Stimulated activated CD8-positive, alpha-beta memory T cell treated with anti-CD3 and anti-CD28 coated beads, Interleukin-12 subunit alpha, Interleukin-12 subunit beta, amount 100 ng/mL, for 24 hours (primary cell): ENCODE measurements at regions not wholly inside any gene's neighbourhood (a gene's known extent, or its start where the extent isn't known, plus 50 kb on each side); places are given as distances from the start of the nearest gene placed in this dataset.

ENCODE experiments used
- DNase-seq: peaks from one replicate; pipeline ENCODE4 v3.0.0-alpha.2; 2020; ENCODE audit errors: extremely low read depth

DNA sequence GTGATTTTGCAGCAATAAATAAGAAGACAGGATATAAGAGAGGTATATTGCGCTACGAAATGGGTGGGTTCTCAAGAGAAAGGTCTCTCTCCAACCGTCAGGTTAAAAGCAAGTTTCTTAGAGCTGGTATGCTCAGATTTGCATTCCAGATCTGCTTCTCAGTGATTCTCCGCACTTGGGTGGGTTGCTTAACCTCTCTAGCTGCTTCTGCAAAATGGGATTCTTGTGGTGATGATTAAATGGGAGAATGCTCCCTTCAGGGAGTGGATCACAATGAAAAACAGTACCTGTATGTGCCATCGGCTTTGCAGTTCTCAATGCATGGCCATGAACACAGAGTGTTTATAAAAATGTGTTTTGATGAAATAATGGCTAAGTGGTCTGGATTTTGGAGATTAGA is 477.7 kb downstream of the TNS1 start:
- DNase-seq = no peak

DNA sequence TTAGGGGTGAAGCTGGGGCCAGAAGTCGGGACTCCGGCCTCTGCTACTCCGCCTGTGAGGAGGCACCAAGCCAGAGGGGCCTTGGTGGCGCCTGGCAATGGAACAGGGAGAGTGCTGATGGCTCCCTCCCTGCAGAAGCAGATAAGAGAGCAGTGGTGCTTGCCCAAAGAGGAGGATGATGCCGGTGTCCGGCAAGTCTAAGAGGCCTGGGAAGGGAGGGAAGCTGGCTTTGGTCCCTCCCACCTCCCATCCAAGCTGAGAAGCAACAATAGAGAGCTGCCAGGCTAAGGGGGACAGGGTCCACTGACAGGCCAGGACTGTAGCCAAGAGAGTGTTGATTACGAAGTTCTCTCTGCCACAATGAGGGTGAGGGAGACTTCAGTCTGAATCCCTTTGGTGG is 479.5 kb downstream of the TNS1 start:
- no peak for DNase-seq

DNA sequence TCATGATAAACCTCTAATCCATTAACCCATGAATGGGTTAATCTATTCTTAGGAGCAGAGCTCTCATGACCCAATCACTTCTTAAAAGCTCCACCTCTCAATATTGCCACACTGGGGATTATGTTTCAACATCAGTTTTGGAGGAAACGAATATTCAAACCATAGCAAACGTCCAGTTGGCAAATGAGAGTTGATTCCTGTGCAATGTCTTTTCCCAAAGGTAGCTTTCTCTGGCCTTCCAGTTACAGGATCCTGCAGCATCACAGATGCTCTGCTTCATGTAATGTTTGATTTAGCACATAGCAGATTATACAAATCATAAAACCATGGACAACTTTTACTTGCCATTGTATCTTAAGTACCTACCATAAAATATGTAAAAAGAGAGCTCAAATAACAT is 481.0 kb downstream of the TNS1 start:
- no peak for DNase-seq

DNA sequence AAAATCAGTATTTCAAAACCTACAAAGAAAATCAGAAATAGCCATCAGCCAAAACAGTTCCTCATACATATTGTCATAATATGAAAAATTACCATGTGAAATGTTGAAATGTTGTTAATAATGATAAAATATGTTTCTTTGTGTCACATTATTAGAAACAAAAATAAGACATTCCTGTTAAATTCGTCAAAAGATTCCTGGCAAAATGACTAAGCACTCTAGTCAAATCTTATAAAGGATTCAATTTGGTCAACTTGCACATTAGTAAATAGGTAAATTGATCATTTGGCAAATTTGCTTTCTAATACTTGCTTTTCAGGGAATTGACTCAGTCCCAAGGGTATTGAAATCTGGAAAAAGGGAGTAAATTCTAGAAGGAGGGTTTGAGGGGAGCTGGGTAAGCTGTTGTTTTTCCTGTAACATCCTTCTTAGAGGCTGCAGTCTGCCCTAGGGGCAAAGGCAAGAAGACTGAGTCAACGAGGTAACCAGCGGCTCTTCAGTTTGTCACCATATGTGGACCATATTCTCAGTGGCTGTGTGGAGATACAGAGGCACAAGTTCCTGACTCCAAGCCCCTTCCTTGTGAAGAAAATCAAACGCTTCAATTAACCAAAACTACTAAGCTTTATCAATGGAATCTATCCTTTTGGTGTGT is 482.3 kb downstream of the TNS1 start:
- DNase-seq = no peak

DNA sequence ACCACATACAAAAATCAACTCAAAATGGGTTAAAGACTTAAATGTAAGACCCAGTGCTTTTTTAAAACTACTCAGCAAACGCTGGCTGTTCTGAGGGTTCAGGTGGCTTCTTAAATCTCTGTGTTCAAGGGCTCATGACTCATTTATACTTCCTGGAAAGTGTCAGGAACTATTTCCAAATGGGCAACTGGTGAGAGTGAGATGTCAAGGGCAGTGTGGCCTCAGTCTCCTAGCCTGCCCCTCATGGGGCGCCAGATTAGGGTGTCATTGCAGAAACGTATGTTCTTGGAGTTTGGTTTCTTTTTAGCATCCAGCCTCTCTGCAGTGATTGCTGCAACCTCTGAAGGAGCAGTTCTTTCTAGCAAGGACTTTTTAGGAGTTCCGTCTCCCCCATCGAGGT is 485.4 kb downstream of the TNS1 start:
- no peak for DNase-seq

DNA sequence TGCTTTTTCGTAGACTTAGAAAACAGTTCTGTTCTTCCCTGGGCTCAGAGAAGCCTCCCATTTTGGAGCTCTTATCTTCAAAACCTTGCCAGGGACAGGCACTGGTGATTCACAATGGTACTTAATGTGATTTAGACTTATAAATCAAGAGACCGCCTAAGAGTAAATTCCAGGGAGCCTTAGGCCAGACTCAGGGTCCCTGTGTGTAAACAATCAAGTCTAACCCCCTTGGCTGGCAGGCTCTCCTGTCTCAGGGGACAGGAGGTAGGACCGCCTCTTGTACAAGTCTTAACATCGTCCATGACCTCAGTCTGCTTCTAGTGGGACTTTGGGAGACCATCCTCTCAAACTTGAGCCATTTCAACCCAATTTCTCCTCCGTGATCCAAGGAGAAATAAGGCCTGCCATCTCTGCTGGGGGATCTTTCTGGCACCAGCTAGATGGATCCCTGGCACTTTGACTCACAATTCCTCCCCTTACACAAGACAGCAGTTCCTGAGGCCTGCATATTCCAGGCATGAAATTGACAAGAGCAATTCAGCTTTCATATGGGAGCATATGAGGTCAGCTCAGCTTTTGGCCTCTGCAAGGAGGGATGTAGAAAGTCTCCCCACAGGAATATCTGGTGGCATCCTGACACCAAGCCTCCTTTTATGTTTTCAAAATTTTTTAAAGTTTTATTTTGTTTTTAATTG is 487.0 kb downstream of the TNS1 start:
- no peak for DNase-seq

DNA sequence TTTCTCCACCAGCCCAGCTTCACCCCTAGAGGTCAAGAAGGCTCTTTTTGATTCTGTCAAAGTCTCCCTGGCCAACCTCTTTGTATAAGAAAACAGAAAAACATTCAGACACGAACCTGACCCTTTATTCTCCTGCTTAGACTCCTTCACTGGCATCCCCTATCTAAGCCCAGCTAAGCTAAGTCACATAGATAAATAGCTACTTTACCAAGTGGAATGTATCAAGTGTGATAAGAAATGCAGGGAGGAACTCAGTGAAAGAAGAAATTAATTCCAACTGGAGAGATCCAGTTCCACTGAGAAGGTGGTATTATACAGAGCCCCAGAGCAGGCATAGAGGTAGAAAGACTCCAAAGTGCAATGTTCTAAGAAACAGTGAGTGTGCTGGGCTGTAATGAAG is 489.5 kb downstream of the TNS1 start:
- no peak for DNase-seq

DNA sequence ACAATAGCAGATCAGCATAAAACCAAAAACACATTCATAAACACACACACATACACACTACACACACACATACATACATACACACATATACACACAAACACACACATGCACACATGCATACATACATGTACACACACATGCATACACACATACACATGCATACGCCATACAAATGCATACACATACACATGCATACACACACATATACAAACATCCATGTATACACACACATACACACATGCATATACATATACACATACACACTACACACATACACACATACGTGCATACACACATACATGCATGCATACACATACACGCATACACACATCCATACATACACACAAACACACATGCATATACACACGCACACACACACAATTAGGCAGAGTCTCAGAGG is 490.1 kb downstream of the TNS1 start:
- DNase-seq = no peak

DNA sequence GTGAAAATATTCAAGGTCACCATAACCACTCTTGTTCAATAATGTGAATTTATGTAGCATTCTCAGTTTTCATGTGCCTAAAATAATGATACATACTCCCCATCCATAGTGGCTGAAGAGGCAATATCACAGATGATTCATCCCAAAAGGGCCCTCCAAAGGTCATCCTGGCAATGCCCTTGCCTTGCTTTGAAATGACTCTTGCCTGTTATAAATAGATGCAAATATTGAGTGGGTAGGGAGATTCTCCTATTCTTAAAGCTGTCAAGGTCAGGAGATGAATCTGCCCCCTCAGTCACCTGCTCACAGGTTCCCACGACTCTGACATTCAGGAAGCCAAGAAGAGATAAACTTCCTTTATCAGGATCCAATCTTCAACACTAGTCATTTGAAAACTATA is 490.5 kb downstream of the TNS1 start:
- no peak for DNase-seq

DNA sequence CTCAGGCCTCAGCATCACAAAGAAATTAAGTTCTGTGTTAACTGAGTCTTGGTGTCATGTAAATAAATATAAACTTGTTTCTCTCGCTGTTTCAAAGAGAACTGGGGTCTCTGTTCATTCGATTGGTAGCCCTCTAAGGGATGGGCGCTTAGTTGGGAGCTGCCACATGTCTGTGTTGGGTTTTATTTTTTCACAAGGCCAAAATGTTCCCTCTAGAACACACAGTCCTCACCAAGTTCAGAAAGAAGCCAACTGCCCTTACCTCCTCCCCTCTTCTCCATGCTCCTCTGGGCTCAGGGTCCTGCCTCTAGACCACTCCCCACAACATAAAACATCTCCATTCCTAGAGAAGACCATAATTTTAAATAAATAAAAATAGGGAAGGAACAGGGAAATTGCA is 490.9 kb downstream of the TNS1 start:
- DNase-seq = no peak

DNA sequence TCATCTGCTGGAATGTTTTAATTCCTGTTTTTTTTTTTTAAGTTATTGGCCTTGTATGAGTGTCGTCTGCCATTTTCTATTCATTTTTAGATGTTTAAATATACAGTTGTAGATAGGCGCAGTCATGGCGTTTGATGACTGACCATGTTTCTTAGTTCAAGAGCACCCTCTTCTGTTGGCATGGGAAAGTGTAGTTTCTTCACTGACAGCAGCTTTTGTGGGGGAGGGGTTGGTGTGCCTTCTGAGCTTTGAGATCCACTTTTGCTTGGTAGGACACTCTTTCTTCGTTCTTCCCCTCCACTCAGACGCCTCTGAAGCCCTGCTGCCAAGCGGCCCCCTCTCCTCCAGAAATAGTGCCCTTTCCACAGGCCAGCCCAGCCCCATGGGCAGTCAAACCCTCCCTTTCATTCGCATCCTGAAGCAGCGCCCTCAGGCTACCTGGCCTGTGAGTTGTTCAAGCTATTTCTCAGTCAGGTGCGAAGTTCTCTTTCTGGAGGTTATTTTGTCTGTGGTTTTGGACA is 492.0 kb downstream of the TNS1 start:
- DNase-seq = no peak

DNA sequence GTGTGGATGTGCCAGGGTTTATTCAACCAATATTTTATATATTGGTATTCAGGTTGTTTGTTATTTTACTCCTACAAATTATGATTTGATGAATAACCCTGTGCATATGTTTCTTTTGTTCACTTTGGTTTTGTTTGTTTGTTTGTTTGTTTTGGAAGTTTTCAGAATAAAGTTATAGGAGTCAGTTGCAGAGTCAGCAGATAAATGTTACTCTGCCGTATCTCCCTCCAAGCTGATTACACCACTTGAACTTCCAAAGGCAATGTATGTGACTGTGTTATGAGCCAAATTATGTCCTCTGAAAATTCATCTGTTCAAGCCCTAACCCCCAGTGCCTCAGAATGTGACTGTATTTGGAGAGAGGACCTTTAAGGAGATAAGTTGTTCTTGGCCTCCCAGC is 497.5 kb downstream of the TNS1 start:
- no peak for DNase-seq

DNA sequence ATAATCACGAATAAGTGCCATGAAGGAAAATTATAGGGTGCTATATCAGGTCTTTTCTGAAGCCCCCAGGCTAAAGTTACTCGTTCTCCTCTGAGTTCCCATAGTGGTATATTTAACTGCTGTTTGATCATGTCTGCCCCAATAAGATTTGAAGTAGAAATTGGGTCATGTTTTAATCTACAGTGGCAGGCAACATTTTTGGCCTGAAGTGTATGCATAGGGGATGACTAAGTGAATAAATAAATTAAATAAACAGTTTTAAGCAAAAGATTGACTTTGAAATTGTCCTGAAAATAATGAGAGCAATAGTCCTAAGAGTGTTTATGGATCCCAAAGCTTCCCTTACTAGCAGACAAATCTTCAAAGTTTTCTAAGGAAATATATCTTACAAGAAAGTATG is 500.9 kb downstream of the TNS1 start:
- DNase-seq = no peak

DNA sequence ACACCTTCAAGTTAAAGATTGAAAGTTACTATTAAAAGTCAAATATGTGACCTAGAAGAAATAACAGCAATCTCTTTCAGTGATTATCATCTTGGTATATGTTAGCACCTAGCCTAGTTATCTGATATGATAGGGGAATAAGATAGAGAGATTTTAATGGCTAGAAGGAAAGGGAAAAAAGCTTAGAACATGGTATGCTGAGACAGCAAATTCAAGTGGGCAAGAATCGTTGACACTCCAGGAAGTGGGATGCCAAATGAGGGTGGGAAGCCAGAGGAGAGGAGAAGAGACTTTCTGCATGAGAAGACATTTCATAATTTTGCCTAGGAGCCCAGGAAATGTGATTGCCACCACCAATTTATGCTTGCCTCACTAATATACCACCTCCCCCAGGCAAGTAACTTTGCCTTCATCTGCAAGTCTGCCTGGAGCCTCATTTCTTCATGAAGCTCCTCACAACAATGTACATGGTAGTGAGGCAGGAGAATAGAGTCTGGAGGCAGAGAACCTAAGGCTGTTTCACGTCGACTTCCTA is 504.9 kb downstream of the TNS1 start:
- DNase-seq = no peak

DNA sequence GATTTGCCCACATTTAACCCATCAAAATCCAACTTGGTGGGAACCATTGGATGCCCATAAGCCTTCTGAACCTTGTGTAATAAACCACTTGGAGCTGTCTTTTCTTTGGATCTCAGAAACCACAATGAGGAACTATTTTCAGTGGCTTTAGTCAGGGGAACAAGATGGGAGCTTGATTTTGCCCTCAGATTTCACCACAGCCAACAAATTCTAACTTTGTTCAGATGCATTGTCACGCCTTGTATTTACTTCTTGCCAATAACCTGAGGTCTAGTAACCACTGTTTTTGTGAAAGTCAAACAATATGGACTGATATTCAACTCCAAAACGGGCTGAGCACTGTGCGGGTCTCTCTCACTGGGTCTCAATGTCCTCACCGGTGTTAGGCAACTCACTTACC is 508.2 kb downstream of the TNS1 start:
- no peak for DNase-seq

DNA sequence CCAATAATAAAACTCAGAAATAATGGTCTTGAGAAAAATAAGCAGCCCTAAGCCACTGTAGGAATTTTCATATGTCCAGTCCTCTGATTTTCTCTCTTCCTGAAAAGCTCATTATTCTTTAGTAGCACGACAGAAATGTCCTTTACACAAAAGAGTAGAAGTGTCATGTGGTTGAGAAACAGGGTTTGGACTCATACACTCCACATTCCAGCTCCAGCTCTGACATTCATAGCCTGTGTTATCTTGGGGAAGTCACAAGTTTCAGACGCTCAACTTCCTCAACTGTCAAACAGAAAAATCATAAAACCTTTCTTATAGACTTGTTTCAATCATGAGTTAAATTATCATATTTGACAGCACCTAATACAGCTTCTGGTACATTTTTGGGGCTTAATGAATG is 511.5 kb downstream of the TNS1 start:
- no peak for DNase-seq

DNA sequence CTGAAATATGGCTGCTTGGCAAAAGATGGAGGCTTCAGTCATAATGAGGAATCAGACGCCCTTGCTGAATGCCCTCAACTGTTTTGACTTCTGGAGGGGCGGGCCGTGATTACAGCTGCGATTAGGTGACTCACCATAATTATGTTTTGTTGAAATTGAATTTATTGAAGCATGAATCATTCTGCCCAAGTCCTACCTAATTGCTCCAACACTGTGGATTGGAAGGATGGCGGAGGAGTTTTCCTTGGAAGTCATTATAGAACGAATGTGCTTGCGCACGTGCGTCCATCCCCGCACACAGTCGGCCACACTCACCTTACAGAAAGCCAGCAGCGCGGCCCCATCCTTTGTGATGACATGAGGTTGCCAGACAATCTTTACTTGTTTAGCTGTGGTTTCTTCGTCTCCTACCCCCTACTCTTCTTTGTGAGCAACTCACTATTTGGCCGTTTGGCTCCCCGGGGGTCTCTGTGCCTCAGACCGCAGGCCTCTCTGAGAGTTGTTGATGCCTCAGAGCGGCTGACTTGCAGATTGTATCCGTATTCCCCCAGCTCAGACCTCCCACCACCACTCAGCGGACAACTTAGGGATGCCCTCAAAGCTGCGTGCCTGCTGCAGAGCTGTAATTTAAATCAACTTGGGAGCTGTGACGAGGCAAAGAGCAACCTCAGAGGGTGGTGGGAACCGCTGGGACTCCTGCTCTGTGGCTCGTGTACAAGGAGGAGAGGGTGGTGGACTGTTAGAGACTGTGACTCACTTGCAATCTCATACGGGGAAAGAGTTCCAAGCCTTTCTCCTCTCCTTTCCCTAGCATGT is 513.4 kb downstream of the TNS1 start:
- no peak for DNase-seq

DNA sequence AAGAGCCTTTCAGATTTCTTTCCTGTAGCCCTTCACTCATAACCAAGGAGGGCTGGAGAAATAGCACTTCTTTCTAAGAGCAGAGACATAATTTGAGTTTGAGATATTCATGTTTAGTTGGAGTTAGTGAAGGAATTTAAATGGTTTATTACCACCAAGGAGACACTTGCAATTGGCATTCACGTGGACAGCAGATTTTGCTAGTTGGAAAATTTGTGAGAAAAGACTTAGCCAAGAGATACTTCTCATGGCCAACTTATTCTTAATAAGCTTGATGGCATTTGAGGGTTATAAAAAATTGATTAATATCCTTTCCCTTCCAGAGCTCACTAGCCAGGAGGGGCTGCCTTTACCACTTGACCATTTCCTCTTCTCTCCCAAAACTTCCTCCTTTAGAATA is 518.7 kb downstream of the TNS1 start:
- no peak for DNase-seq

DNA sequence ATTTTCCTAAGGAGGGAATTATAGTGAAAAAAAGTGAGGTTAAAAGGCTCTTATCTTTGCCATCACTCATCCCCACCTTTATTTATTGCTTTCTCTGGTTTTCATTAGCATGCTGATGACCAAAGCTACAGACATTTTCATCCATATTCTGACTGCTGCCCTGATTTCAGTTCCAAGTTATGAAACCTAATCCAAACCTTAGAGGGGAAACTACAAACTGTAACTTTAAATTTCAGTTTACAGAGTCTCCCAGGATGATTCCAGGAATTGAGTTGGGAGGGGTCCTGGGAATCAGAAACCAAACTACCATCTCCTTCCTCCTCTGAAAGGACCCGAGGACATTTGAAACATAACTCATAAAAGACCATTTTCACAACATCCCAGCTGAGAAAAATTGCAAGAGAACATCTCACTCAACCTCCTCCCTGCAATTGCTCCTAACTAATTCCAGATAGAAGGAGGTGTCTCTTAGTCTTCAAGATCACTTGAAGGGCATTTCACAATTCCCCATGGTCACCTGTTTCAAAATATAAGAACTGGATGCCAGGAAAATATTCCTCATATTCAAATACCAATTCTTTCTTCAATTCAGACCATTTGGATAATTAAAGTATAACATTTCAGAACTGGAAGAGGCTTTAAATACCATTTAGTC is 520.6 kb downstream of the TNS1 start:
- no peak for DNase-seq

DNA sequence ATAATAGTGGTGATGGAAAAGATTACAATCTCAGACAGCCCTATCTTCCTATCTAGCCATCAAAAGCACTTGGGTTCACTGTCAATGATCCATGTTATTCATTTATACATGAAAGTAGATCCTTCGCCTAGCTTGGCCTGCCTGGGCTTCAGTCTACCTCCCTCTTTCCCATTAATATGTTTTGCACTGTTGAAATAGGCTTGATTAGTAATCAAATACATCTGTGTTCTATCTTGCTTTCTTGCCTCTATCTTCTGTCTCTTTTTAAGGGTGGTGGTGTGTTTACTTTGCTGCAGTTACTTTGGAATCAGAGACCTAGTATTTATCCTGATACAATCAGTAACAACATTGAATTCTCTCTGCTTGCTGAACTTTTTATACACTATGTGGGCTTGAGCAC is 521.2 kb downstream of the TNS1 start:
- no peak for DNase-seq

DNA sequence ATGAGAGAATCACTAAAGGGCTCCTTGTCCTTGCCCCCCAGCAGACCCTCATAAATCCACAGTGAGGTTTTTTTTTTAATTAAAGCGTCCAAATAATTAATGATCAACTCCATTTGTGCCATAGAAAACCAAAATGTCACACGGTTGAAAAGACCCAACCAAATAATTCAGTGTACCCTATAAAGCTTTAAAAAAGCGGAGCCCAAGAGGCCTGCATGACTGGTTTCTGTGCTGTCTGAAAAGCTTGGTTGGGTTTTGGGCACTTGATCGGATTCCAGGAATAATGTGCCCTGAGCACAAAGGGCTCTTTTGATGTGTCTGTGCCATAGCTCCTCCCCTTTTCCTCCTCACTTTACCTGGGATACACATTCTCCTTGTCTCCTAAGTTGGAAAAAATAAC is 523.2 kb downstream of the TNS1 start:
- no peak for DNase-seq

DNA sequence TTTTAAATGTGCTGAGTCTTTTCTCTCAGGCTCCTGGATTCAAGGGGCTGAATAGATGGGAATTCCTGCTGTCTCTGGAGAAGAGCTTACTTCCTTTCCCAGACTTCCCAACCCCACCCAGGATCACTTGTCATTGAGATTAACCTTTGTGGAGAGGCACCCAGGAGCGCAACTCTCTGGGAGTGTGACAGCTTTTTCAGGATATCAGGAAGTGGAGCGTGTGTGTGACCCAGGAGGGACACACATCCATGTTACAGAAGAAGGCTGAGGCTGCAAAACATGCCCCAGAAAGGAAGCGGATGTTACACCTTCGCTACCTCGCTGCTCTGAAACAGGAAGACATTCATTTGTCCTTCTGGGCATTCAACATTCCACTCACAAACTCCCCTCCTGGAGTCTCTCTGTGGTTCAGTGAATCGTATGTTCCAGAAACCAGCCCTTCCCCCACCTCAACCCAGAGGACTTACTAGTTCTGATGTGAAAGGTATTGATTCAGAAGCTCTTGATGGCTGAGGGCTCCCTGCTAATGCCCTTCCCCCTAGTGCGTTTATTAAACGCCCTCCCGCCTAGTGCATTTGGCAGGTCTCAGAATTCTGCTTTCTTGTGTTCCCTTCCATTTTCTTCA is 523.9 kb downstream of the TNS1 start:
- DNase-seq = no peak
